ENCODE measurements at regions not wholly inside any gene's neighbourhood (a gene's known extent, or its start where the extent isn't known, plus 50 kb on each side); places are given as distances from the start of the nearest gene placed in this dataset.

- Histone ChIP-seq H3K4me1 (ENCODE audit: control insufficient read depth, insufficient read depth, low read length) (no peaks in the 10 kb centered on the region), H3K4me3 (ENCODE audit: low read depth in 2 of 2, low read length in 2 of 2) (no peak overlapping the region), H3K27me3 (ENCODE audit: control insufficient read depth, insufficient read depth, low read length) (no peaks in the 10 kb centered on the region), H3K27ac (ENCODE audit: low read length) (no peak overlapping the region), H3K9me3 (ENCODE audit: control insufficient read depth, insufficient read depth, low read depth, low read length) (peaks cover 2% of the 10 kb centered on the region; the same call in 1 of the 2 replicates), H3K36me3 (ENCODE audit: control insufficient read depth, insufficient read depth, low read length) (no peaks in the 10 kb centered on the region)
- DNase-seq (ENCODE audit: low read depth, low spot score), result no peak
- in situ Hi-C loops (cut with HindIII; ENCODE audit: low pct_unique_long_range_greater_than_20kb, low sequenced_read_pairs), result no loop called here
- CTCF ChIA-PET, result no interaction called here
- no TSS peak for BruUV-seq (replicated peaks)
- POLR2A ChIA-PET, result no interaction called here
- TF ChIP-seq TCF7L2 (IDR thresholded peaks at IDR 0.05; ENCODE audit: low read depth, low read length), result no peak
- no peak for TF ChIP-seq CTCF (IDR thresholded peaks at IDR 0.05)
- no peak for TF ChIP-seq SIN3A (IDR thresholded peaks at IDR 0.05; ENCODE audit: borderline replicate concordance, insufficient read depth, low read depth, low read length)
- TF ChIP-seq POLR2AphosphoS5 (IDR thresholded peaks at IDR 0.05; ENCODE audit: low read depth, low read length), result no peak
- TF ChIP-seq REST (IDR thresholded peaks at IDR 0.05; ENCODE audit: insufficient read depth in 1 of 2, low read depth in 2 of 2, low read length in 1 of 2), result no peak
- intact Hi-C loops (cut with micrococcal nuclease; ENCODE audit: unreplicated experiment), result no loop called here
- no peak for ATAC-seq
These were observed 336.5 kb downstream of the LMO4 start for GRCh38 chr1:87665151-87665550.

- Histone ChIP-seq H3K4me3 (ENCODE audit: low read depth in 2 of 2, low read length in 2 of 2) (no peak overlapping the region), H3K9me3 (ENCODE audit: control insufficient read depth, insufficient read depth, low read depth, low read length) (peaks cover 2% of the 10 kb centered on the region; the same call in 1 of the 2 replicates), H3K36me3 (ENCODE audit: control insufficient read depth, insufficient read depth, low read length) (no peaks in the 10 kb centered on the region), H3K27me3 (ENCODE audit: control insufficient read depth, insufficient read depth, low read length) (no peaks in the 10 kb centered on the region), H3K4me1 (ENCODE audit: control insufficient read depth, insufficient read depth, low read length) (no peaks in the 10 kb centered on the region), H3K27ac (ENCODE audit: low read length) (no peak overlapping the region)
- BruUV-seq (replicated peaks), result no TSS peak
- intact Hi-C loops (cut with micrococcal nuclease; ENCODE audit: unreplicated experiment), result no loop called here
- TF ChIP-seq TCF7L2 (IDR thresholded peaks at IDR 0.05; ENCODE audit: low read depth, low read length) (no peak), REST (IDR thresholded peaks at IDR 0.05; ENCODE audit: insufficient read depth in 1 of 2, low read depth in 2 of 2, low read length in 1 of 2) (no peak)
- DNase-seq (ENCODE audit: low read depth, low spot score) (no peak), ATAC-seq (no peak)
- in situ Hi-C loops (cut with HindIII; ENCODE audit: low pct_unique_long_range_greater_than_20kb, low sequenced_read_pairs), result no loop called here
- POLR2A ChIA-PET, result no interaction called here
- CTCF ChIA-PET, result no interaction called here
These were observed 338.0 kb downstream of the LMO4 start for GRCh38 chr1:87666681-87667080.

All from Panc1 (cell line).